ENCODE measurements at regions not wholly inside any gene's neighbourhood (a gene's known extent, or its start where the extent isn't known, plus 50 kb on each side); places are given as distances from the start of the nearest gene placed in this dataset.
"Not testable (repeated sequence)": the region's sequence is repeated elsewhere in the genome, so short reads cannot be mapped to it uniquely, and the experiment has no call there.

DNA sequence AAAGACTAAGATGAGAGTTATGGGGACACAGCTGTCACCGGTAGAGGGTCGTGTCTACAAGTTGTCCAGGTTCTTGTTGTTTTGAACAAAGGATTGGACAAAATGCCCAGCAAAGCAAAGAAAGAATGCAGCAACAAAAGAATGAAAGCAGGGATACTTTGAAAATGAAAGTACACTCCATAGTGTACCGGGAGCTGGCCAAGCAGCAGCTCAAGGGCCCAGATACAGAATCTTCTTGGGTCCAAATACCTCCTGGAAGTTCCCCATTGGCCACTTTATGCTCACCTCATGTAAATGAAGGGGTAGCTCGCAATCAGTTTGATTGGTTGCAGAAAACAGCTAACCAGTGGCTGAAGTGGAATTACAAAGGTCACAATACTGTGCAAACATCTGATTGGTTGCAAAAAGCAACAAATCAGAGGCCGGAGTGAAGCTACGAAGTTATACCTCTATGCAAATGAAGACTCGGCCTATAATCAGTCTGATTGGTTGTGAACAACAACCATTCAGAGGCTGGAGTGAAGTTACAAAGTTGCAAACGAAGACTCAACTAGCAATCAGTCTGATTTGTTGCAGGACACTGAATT lies 474.9 kb upstream of the TMEFF2 start:
- no peak for DNase-seq

DNA sequence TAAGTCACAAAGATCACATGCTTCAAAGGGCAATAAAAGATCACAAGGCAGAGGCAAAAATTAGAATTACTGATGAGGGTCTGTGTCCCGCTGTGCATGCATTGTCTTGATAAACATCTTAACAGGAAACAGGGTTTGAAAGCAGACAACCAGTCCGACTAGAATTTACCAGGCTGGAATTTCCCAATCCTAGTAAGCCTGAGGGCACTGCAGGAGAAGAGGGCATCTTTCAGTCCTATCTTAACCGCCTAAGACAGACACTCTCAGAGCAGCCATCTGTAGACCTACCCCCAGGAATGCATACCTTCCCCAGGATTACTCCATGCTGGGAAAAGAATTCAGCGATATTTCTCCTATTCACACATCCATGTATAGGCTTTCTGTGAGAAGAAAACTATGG lies 465.8 kb upstream of the TMEFF2 start:
- DNase-seq = not testable (repeated sequence)

DNA sequence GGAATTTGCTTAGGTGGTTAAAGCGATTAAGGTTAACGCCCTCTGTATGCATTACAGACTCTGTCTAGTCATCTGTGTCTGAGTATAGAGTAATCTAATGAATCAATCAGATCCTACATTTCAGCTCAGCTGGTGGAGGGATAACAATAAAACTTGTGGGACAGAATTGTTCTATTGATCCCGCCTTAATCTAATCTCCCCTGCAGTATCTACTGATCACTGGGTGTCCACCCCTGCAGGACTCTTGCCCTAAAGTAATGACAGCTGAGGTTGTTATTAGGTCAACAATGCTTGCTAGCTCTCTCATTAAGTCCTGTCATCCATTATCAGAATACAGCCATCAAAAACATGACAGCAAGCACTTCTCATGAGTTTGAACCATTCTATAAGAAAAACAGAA lies 462.6 kb upstream of the TMEFF2 start:
- DNase-seq = no peak

DNA sequence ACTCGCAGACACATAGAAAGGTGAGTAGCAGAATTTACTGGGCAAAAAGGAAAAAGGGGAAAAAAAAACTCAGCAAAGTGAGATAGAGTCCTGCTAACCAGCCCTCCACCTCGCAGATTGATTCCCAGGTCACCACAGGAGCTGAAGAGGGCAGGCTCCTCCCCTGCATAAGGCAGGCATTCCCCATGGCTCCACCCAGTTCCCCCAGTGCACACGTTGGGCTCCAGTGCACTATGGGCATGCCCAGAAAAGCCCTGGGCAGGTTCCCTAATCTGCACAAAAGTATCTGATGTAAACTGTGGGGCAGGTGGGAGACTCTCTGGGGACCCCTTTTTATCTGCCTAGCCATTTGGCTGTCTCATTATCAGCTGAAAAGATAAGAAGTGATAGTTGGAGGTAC lies 461.2 kb upstream of the TMEFF2 start:
- no peak for DNase-seq

DNA sequence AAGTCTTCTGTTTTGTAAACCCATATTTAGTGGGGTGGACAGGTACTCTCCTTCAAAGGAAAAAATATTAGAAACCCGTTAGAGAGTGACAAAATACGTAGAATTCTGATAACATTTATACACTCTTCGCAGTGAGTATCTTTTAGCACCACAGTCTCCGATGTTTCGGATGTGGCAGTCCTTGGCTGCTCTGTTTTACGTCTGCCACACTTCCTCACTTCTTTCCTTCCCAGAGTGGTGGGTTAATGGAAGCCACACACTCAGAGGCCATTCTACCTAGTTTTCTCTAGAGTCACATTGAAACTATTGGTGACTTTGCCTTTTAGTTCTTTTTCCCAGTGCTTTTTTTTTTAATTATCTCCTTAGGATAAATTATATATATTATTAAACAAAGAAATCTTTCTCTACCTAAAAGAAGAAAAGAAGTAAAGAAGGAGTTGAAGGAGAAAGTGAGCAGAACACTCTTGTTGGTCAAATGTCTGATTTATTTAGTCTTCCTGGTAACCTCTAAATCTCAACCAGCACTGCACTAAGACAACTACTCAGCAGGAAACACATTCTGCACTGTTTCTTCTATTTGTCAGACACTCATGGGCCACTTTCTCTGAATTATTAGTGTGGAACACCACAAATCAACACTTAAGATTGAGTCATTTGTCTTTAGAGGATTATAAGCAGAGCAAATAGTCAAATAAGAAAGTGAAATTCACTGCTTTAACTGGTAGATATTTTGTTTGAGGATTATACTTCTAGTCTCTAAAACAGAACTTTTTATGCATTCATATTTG lies 451.3 kb upstream of the TMEFF2 start:
- no peak for DNase-seq

DNA sequence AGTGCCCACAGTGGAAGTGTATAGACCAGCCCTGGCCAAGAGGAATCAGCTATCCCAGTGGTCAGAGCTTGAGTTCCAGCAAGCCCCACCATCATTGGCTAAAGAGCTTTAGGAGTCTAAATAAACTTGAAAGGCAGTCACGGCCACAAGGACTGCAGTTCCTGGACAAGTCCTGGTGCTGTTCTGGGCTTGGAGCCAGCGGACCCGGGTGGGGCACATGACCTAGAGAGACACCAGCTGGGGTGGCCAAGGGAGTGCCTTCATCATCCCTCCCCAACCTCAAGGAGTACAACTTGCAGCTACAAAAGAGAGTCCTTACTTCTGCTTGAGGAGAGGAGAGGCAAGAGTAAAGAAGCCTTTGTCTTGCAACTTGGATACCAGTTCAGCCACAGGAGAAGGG lies 439.8 kb upstream of the TMEFF2 start:
- DNase-seq = no peak

DNA sequence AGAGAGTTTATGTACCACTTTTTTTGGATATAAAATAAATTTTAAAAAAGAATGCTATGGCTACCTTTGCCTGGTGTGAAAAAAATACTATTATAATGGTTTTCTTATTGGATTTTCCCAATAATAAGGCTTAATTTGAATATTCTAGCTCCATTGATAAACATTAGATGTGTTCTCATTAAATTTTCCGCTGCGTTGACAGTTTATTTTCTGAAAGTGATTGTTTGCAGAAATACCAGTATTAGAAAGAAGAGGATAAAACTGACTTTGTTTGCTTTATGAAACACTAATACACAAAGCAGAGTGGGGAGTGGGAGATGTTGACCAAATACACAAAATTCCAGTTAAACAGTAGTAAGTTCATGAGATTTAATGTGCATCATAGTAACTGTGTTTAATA lies 433.3 kb upstream of the TMEFF2 start:
- DNase-seq = no peak

DNA sequence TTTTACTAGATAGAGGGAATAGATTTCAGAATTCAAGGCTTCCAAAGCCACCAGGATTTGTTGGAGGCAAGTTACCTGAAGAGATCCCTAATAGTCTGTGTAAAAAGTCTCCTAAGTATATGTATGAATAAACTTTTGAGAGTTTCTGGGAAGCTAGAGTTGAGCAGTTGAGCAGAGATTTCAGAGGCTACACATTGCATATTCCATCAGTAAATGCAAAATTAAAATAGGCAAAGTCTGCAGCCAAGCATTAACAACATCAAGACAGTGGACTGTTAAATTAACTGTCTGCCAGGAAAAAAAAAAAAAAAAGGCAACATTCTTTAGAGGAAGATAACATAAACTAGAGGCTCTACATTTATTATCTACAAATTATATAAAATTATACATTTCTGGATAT lies 420.4 kb upstream of the TMEFF2 start:
- DNase-seq = no peak

DNA sequence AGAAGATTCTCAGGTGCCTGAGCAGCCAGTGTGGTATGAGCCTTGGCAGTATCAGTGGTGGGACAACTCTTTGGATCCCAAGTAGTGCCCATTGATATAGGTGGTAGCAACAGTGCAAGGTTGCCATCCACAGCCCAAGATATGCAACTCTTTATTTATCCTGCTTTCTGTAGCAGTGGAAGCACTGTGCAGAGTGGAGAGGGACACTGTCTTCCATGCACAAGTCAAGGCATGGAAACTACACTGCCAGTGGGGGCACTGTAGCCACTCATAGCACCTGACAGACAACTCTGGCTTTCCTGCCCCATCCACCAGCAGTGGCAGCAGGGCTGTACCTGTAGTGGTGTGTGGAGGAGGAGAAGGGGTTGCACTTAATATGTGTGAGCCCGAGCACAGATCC lies 409.6 kb upstream of the TMEFF2 start:
- no peak for DNase-seq

DNA sequence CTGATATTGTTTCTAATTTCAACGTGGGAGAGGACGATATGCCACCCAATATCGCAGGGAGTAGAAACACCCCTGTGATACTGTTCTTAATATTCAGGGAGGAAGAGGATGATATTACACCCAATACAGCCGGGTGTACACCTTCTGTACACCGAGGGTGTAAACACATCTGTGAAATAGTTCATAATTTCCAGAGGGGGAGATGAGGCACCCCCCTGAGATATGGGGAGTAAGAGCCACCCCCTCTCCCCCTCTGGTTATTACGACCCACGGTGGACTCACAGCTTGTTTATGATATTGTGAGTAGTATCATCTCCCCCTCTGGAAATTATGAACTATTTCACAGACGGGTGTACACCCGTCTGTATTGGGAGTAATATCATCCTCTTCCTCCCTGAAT lies 403.9 kb upstream of the TMEFF2 start:
- DNase-seq = not testable (repeated sequence)

DNA sequence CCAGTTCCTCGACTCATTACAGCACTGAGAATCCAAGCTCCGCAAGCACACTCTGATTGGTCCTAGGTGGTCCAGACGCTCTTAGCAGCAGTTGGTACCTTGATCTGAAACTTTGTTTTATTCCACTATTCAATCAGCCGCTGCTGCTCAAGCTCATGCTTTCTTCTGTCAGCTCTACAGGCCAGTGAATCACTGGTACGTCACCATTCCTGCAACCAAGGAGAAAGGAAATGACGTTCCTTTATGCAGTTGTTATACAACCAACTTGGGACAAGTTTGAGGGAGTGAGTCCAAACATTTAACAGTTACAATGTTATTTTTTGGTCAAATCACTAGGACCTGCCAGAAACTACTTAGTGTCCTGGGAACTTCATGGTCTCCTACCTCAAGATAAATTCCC lies 398.8 kb upstream of the TMEFF2 start:
- DNase-seq = no peak

DNA sequence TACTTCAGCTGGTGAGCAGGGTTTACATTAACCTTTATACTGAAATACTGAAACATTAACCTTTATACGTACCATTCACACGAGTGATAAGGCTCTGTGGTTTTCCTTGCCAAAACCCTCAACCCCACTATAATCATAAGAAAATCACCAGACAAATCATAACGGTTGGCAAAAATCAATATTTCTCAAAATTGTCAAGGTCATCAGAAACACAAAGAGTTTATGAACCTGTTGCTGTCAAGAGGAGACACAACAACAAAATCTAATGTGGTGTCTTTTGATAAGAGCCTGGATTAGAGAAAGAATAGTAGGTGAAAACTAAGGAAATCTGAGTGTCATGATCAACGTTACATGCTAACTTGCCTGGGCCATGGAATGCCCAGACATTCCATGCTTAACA lies 396.9 kb upstream of the TMEFF2 start:
- no peak for DNase-seq

DNA sequence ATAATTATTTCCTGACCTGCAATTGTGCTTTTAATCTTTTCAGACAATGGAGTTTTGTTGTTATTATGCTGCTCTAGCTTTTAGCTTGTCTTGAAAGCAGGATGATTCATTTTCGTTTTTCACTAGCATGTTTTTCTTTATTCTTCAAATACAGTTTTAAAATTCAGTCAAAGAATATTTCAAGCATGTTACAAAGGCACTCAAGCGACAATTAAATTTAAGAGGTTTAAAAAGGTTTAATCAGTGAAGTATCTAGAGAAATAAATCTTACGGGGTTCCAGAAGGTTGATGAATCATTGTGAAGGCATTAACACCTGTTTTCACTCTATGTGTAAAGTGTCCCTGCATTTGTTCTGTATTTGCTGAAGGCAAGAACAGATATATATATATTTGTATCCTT lies 390.7 kb upstream of the TMEFF2 start:
- no peak for DNase-seq

DNA sequence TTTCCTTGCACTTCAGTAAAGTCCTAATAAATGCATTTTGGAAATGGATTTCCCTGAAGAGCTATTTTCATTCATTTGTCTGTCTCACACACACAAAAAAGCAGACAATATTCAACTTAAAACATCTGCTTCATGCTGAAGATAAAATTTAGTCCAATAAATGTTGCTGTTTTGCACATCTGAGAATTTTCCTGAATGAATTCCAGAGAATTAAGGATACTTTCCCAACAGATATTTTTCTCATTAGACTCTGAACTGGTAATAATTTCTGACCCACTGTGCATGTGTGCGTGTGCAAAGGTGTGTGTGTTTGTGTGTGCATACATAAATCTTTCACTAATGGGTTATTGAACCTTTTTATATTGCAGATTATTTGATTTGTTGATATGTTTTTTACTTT lies 390.2 kb upstream of the TMEFF2 start:
- DNase-seq = no peak

DNA sequence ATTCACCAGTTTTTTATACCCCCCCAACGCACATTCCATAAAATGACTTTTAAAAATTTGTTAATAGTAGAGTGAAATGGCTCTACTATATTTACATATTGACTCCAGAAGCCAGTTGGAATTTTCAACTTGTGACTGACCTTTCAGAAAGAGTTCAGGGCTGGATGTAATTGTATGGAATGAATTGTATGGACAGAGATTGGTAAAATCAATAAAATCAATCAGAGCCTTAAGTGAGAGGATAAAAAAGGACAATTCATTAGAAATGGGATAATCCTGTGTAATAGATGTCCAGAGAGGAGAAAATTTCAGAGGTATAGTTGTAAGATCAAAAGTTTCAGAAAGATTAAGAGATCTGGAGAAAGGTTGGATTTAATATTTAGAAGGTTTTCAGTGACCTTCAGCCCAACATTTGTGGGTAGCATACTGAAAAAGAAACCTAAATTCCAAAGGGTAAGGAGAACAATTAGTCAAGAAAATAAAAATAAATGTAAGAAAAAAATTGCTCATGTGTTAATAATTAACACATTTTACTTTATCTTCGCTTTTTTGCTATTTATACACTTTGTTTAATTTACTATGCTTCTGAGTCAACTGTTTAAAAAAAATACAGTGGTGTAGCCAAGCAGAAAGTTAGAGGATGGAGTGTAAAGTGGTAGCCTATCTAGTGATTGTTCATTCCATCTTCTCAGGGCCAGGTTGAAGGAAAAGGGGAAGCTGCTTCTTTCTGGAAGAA lies 385.4 kb upstream of the TMEFF2 start:
- no peak for DNase-seq

DNA sequence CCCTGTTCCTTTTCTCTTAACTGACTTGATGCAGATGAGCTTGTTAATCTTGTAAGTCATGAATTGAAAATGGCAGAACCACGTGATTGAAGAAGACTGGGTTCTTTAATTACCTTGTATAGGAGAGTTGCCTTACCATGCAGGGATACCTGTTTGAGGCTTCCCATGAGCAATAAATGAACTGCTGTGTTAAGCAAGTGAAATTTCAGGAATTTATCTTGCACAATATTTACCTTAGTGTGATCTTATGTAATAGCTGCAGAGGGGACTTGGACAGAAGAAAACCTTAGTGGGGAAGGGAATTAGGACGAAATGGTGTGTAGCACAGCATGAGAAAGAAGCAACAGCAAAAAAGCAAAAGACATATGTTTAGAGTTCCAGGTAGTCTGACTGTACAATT lies 384.0 kb upstream of the TMEFF2 start:
- DNase-seq = no peak

DNA sequence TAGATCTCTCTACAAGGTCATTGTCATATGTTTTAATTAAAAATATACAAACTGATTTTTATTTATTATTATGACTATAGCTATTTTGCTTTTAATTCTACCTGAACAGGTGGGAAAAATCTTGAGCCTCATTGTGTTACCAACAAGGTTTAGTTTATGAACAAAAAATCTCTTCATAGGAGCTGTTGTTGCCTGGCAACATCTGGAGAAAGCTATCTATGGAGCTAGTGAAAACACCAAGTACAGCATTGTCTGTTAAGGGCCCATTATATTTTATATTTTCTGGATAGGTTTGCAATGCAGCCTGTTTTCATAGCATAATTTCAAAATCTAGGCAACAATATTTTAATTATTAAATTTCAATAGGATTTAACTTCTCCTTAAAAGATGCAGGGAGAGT lies 383.0 kb upstream of the TMEFF2 start:
- no peak for DNase-seq

DNA sequence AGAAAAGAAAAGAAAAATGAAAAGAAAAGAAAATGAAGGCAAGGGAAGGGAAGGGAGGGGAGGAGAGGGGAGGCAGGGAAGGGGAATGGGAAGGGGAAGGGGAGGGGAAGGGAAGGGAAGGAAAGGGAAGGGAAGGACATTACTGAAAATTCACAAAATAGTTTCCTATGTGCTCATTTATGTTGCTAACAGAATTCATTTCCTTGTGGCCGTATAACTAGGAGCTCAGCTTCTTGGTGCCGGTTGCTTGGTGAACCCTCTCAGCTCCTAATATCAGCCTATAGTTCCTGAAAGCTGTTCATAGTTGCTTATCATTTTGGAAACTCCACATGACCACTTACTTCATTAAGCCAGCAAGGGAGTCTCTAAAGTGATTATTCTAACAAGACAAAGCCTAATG lies 379.8 kb upstream of the TMEFF2 start:
- DNase-seq = no peak

DNA sequence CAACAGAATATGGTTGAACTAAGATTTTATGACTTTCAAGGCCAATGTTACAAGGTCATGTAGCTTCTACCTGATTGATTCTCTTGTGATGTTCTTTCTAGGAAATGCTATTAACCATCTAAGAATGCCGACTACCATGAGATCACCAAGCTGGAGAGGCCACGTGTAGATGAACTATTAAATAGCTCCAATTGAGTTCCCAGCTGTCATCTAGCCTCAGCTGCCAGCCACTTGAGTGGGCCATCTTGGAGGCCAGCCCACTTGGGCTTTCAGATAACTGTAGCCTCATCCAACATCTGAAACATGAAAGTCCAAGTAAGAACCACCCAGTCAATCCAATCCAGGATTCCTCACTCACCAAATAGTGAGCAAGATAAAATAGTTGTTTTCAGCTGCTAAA lies 376.9 kb upstream of the TMEFF2 start:
- no peak for DNase-seq

DNA sequence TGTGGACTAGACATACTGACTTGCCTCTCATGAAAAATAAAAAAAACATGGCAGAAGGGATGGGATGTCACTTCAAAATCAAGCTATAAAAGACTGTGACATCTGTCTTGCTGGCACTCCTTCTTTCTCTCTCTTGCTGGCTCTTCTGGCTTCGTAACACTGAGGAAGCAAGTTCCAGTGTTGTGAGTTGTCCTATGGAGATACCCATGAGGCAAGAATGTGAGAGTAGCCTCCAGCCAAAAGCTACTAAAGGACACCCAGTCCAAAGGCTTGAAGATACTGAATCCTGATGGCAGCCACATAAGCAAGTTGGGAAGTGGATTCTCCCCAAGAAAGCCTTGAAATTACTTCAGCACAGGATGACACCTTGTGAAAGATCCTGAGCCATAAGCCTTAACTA lies 376.1 kb upstream of the TMEFF2 start:
- DNase-seq = no peak

DNA sequence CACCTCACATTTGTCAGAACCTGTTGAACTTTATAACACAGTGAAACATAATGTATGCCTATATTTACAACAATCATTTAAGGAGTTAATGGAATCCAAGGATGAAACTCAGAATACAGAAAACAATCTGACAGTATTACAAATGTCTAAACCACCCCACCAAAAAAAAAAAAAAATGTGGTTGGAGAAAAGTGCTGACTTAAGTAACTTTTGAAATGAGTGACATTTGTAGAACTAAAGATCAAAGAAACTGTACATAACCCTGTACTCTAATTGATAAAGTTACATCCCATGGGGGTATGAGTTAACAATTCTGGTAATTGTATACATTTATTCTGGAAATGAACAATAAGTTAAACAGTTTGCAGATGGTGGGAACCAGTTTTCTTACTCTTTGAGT lies 372.1 kb upstream of the TMEFF2 start:
- no peak for DNase-seq

DNA sequence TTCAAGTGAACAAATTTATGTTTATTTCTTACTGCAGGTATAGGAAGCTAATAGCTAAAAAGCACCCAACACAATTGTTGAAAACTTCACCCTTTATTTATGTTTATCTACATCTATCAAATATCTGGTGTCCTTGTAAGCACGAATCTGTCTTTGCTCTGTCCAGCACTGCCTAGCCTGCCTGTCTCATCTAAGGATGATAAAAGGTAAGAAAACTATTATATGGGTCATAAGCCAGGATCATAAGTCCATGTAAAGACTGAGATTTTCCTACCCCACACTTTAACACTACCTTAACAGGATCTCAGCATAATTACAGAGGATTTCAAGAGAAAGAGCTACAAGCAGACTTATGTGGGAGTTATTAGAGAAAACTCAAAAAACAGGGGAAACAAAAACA lies 365.6 kb upstream of the TMEFF2 start:
- DNase-seq = no peak

DNA sequence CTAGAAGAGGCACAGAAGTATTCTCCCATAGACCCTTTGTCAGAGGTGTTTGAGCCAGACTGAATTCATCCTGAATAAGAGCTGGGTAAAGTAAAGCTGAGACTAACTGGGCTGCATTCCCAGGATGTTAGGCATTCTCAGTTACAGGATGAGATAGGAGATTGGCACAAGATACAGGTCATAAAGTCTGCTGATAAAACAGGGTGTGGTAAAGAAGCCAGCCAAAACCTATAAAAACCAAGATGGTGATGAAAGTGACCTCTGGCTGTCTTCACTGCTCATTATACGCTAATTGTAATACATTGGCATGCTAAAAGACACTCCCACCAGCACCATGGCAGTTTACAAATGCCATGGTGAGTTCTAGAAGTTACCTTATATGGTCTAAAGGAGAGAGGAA lies 364.9 kb upstream of the TMEFF2 start:
- DNase-seq = no peak

DNA sequence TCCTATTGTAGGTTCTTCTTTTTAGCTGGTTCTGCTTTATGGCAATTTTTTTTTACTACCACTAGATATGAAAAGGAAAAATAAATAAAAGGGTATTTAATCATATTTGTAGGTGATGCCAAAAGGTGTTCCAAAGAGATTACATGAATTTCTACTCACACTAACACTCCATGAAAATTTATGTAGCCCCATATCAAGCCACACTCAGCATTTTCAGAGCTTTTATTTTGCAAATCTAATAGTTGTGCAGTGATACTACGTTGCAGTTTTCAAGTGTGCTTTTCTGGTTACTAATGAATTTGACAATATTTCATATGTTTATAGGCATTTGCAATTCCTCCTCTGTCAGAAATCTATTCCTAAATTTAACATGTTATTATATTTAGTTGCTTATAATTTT lies 363.9 kb upstream of the TMEFF2 start:
- no peak for DNase-seq

Measured in CD4-positive, alpha-beta T cell treated with Interleukin-6 for 4 hours (primary cell).